ENCODE measurements at regions not wholly inside any gene's neighbourhood (a gene's known extent, or its start where the extent isn't known, plus 50 kb on each side); places are given as distances from the start of the nearest gene placed in this dataset.

GRCh38 chr19:31519908-31520307 is 170.7 kb upstream of the TSHZ3 start:
- TF ChIP-seq MAZ (IDR thresholded peaks at IDR 0.05; ENCODE audit: borderline replicate concordance, low read depth, low read length) (no peak), MYC (IDR thresholded peaks at IDR 0.05; ENCODE audit: borderline replicate concordance, low read length) (no peak), CTCF (IDR thresholded peaks at IDR 0.05) (no peak), JUNB (IDR thresholded peaks at IDR 0.05) (no peak), E2F6 (IDR thresholded peaks at IDR 0.05; ENCODE audit: borderline replicate concordance, low read depth) (no peak), POLR2A (IDR thresholded peaks at IDR 0.05; ENCODE audit: low read length) (no peak)
- TF ChIP-seq, protein P1, sequence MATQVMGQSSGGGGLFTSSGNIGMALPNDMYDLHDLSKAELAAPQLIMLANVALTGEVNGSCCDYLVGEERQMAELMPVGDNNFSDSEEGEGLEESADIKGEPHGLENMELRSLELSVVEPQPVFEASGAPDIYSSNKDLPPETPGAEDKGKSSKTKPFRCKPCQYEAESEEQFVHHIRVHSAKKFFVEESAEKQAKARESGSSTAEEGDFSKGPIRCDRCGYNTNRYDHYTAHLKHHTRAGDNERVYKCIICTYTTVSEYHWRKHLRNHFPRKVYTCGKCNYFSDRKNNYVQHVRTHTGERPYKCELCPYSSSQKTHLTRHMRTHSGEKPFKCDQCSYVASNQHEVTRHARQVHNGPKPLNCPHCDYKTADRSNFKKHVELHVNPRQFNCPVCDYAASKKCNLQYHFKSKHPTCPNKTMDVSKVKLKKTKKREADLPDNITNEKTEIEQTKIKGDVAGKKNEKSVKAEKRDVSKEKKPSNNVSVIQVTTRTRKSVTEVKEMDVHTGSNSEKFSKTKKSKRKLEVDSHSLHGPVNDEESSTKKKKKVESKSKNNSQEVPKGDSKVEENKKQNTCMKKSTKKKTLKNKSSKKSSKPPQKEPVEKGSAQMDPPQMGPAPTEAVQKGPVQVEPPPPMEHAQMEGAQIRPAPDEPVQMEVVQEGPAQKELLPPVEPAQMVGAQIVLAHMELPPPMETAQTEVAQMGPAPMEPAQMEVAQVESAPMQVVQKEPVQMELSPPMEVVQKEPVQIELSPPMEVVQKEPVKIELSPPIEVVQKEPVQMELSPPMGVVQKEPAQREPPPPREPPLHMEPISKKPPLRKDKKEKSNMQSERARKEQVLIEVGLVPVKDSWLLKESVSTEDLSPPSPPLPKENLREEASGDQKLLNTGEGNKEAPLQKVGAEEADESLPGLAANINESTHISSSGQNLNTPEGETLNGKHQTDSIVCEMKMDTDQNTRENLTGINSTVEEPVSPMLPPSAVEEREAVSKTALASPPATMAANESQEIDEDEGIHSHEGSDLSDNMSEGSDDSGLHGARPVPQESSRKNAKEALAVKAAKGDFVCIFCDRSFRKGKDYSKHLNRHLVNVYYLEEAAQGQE (IDR thresholded peaks at IDR 0.05): no peak

All from A549 (cell line).